Left lung (tissue), 4 donors: ENCODE measurements at regions not wholly inside any gene's neighbourhood (a gene's known extent, or its start where the extent isn't known, plus 50 kb on each side); places are given as distances from the start of the nearest gene placed in this dataset.

Experiments
- ATAC-seq: fragments of 200-7000 bp; cut with Tn5 transposase; one replicate; pipeline ENCODE4 v1.9.1; 2020; ENCODE audit warnings: moderate library complexity
- DNase-seq, 4 donors: peaks; one replicate each; pipeline ENCODE4 v3.0.0-alpha.2; 2013 to 2020
- H3K27ac ChIP-seq, 2 donors: fragments of 200-600 bp; sonication (generic) in 1 of 2; one replicate each; pipeline versions ENCODE4 v1.5.0 to v1.8.0; 2020 to 2021
- H3K27me3 ChIP-seq, 2 donors: fragments of 200-600 bp; sonication (generic) in 1 of 2; one replicate each; pipeline versions ENCODE4 v1.5.0 to v1.8.0; 2020 to 2021
- H3K36me3 ChIP-seq, 2 donors: fragments of 200-600 bp; sonication (generic) in 1 of 2; one replicate each; pipeline versions ENCODE4 v1.5.0 to v1.8.0; 2020 to 2021
- H3K4me1 ChIP-seq, 2 donors: fragments of 200-600 bp; one replicate each; pipeline ENCODE4 v1.8.0; 2021
- H3K4me3 ChIP-seq, 2 donors: fragments of 200-600 bp; sonication (generic) in 1 of 2; one replicate each; pipeline versions ENCODE4 v1.5.0 to v1.8.0; 2020 to 2021; ENCODE audit warnings: mild to moderate bottlenecking in 1 of 2
- H3K9me3 ChIP-seq, 2 donors: fragments of 200-600 bp; sonication (generic) in 1 of 2; one replicate each; pipeline versions ENCODE4 v1.5.0 to v1.8.0; 2020 to 2021
- CTCF ChIP-seq, 2 donors: fragments of 200-600 bp; sonication (generic) in 1 of 2; IDR thresholded peaks; one replicate each; pipeline versions ENCODE4 v1.5.0 to v1.8.0; 2021; ENCODE audit warnings: antibody characterized with exemption in 2 of 2
- intact Hi-C, 2 donors: fragments of 100-400 bp; cut with DNase I; formaldehyde crosslinking; loops; one replicate each; pipeline versions ENCODE4 v1.11.2 to v1.14.2; 2022
- donor health status: DM: no; HTN: yes; CAD: no.
- donor health status: DM: no; HTN: no; CAD: no.

- intact Hi-C loops: no loop called here
- no peaks in the 10 kb centered on the region for H3K4me1 ChIP-seq
- H3K27ac ChIP-seq: no peak overlapping the region
- no peak for ATAC-seq
- TF ChIP-seq CTCF (IDR thresholded peaks at IDR 0.05): no peak
- no peaks in the 10 kb centered on the region for H3K36me3 ChIP-seq
- H3K27me3 ChIP-seq: no peaks in the 10 kb centered on the region
- no peaks in the 10 kb centered on the region for H3K9me3 ChIP-seq
- no peak overlapping the region for H3K4me3 ChIP-seq
- DNase-seq: no peak
Measured at GRCh38 chr16:8260140-8260539, 330.2 kb downstream of the TMEM114 start.

GRCh38 chr16:8258523-8258922, 331.8 kb downstream of the TMEM114 start:
- no peak for DNase-seq
- no peak for TF ChIP-seq CTCF (IDR thresholded peaks at IDR 0.05)
- no peaks in the 10 kb centered on the region for H3K4me1 ChIP-seq
- intact Hi-C loops: no loop called here
- H3K4me3 ChIP-seq: no peak overlapping the region
- H3K36me3 ChIP-seq: no peaks in the 10 kb centered on the region
- ATAC-seq: no peak
- H3K9me3 ChIP-seq: no peaks in the 10 kb centered on the region
- no peaks in the 10 kb centered on the region for H3K27me3 ChIP-seq
- H3K27ac ChIP-seq: no peak overlapping the region

- TF ChIP-seq CTCF (IDR thresholded peaks at IDR 0.05): no peak
- Histone ChIP-seq H3K4me3 (no peak overlapping the region), H3K4me1 (no peaks in the 10 kb centered on the region), H3K27ac (no peak overlapping the region), H3K27me3 (no peaks in the 10 kb centered on the region), H3K36me3 (no peaks in the 10 kb centered on the region), H3K9me3 (no peaks in the 10 kb centered on the region)
- DNase-seq: no peak
- ATAC-seq: no peak
- intact Hi-C loops: no loop called here
Measured at GRCh38 chr16:8257561-8257960, 332.8 kb downstream of the TMEM114 start.

GRCh38 chr16:8254405-8254804, 335.9 kb downstream of the TMEM114 start:
- ATAC-seq (no peak), DNase-seq (no peak)
- Histone ChIP-seq H3K36me3 (no peaks in the 10 kb centered on the region), H3K4me1 (no peaks in the 10 kb centered on the region), H3K27me3 (no peaks in the 10 kb centered on the region), H3K9me3 (no peaks in the 10 kb centered on the region), H3K27ac (no peak overlapping the region), H3K4me3 (no peak overlapping the region)
- intact Hi-C loops: no loop called here
- no peak for TF ChIP-seq CTCF (IDR thresholded peaks at IDR 0.05)

GRCh38 chr16:8253718-8254117, 336.6 kb downstream of the TMEM114 start:
- Histone ChIP-seq H3K9me3 (no peaks in the 10 kb centered on the region), H3K27me3 (no peaks in the 10 kb centered on the region), H3K36me3 (no peaks in the 10 kb centered on the region), H3K4me1 (no peaks in the 10 kb centered on the region), H3K27ac (no peak overlapping the region), H3K4me3 (no peak overlapping the region)
- DNase-seq (no peak), ATAC-seq (no peak)
- intact Hi-C loops: no loop called here
- no peak for TF ChIP-seq CTCF (IDR thresholded peaks at IDR 0.05)
